Prostate gland (tissue), 2 donors: ENCODE measurements at regions not wholly inside any gene's neighbourhood (a gene's known extent, or its start where the extent isn't known, plus 50 kb on each side); places are given as distances from the start of the nearest gene placed in this dataset.

ENCODE experiments used
- POLR2AphosphoS5 ChIP-seq: sonication (generic); formaldehyde crosslinking; IDR thresholded peaks from one replicate; pipeline ENCODE4 v1.6.1; 2017; ENCODE audit warnings: antibody characterized with exemption
- TF ChIP-seq, protein P1 (sequence below), 4 experiments: fragments of 200-600 bp in 2 of 4; fragments of 450-650 bp in 2 of 4; sonication (generic) in 2 of 4; IDR thresholded peaks; 1 replicate in 3 of 4; 2 replicates in 1 of 4; pipeline ENCODE4 v1.5.1; 2016 to 2019; ENCODE audit warnings: antibody characterized with exemption in 4 of 4, mild to moderate bottlenecking in 2 of 4, moderate library complexity in 2 of 4

DNA sequence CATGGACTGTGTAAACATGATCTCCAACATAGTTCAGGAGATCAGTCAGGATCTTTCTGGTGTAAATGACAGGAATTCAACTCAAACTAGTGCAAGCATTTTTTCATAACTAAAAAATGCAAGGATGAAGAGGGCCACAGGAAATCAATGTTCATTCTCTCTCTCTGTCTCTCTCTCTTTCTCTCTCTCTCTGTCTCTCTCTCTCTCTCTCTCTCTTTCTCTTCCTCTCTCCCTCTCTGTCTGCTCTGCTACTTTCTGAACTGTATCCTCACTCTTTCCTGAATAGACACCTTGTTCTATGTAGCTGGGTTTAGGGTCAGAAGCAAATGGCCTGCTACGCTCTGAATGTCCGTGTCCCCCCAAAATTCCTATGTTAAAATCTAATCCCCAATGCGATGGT is 240.9 kb upstream of the UBE2E2 start:
- TF ChIP-seq POLR2AphosphoS5 = no peak
- TF ChIP-seq, protein P1, sequence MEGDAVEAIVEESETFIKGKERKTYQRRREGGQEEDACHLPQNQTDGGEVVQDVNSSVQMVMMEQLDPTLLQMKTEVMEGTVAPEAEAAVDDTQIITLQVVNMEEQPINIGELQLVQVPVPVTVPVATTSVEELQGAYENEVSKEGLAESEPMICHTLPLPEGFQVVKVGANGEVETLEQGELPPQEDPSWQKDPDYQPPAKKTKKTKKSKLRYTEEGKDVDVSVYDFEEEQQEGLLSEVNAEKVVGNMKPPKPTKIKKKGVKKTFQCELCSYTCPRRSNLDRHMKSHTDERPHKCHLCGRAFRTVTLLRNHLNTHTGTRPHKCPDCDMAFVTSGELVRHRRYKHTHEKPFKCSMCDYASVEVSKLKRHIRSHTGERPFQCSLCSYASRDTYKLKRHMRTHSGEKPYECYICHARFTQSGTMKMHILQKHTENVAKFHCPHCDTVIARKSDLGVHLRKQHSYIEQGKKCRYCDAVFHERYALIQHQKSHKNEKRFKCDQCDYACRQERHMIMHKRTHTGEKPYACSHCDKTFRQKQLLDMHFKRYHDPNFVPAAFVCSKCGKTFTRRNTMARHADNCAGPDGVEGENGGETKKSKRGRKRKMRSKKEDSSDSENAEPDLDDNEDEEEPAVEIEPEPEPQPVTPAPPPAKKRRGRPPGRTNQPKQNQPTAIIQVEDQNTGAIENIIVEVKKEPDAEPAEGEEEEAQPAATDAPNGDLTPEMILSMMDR (IDR thresholded peaks at IDR 0.05) = no peak
